ENCODE measurements at regions not wholly inside any gene's neighbourhood (a gene's known extent, or its start where the extent isn't known, plus 50 kb on each side); places are given as distances from the start of the nearest gene placed in this dataset.

- POLR2A ChIA-PET (ENCODE audit: unreplicated experiment): no interaction called here
- peak overlapping the region; percentile 27; the same call in 1 of the 2 replicates for H2BK120ac ChIP-seq (ENCODE audit: low read depth, low read length)
- H2AK9ac ChIP-seq (replicated peaks; ENCODE audit: low read depth, low read length, poor library complexity): no peak overlapping the region
- H3K79me1 ChIP-seq (ENCODE audit: low read depth in 1 of 2, low read length in 2 of 2): no peaks in the 10 kb centered on the region
- H4K8ac ChIP-seq (ENCODE audit: low read depth in 2 of 2, low read length in 2 of 2): no peak overlapping the region
- ATAC-seq (ENCODE audit: low read depth) (peak; percentile 69), DNase-seq (peak; percentile 8)
- in situ Hi-C loops (cut with MboI; ENCODE audit: low sequenced_read_pairs): no loop called here
- H3K4me2 ChIP-seq (ENCODE audit: low read depth, low read length): no peak overlapping the region
- no peak overlapping the region; the same call in 1 of the 2 replicates for H4K5ac ChIP-seq (ENCODE audit: low read depth, low read length)
- dilution Hi-C loops (cut with HindIII; ENCODE audit: low sequenced_read_pairs, unreplicated experiment): no loop called here
- no peaks in the 10 kb centered on the region for H4K20me1 ChIP-seq (ENCODE audit: insufficient read depth, low read length)
- H3K4me1 ChIP-seq (ENCODE audit: control insufficient read depth, insufficient read depth, low read length): peaks cover 5% of the 10 kb centered on the region
- TF ChIP-seq CHD1 (IDR thresholded peaks at IDR 0.05; ENCODE audit: low read depth, low read length) (no peak), ELK1 (IDR thresholded peaks at IDR 0.05; ENCODE audit: borderline replicate concordance, low read depth, low read length) (no peak), BHLHE40 (IDR thresholded peaks at IDR 0.05; ENCODE audit: low read depth, low read length) (no peak)
- peak overlapping the region; percentile 75; the same call in 1 of the 2 replicates for H3K27ac ChIP-seq (ENCODE audit: insufficient read depth, low read length)
- H4K91ac ChIP-seq (ENCODE audit: insufficient read depth, low read depth, low read length): no peak overlapping the region
- no peak overlapping the region for H3K9ac ChIP-seq (ENCODE audit: low read depth, low read length)
- no peak overlapping the region for H3K14ac ChIP-seq (replicated peaks; ENCODE audit: low read depth, low read length)
- H2AK5ac ChIP-seq (ENCODE audit: low read depth, low read length): no peak overlapping the region
- 0 out of 2 replicates have a peak overlapping the region, but pooled peaks have one; percentile 29 for H3K4ac ChIP-seq (ENCODE audit: low read depth, low read length)
- BruUV-seq (replicated peaks): no TSS peak
- H2BK5ac ChIP-seq (ENCODE audit: low read depth, low read length, poor library complexity, severe bottlenecking): no peak overlapping the region
- H3K9me1 ChIP-seq (ENCODE audit: insufficient read depth, low read length): peaks cover 5% of the 10 kb centered on the region
- H2BK20ac ChIP-seq (ENCODE audit: low read depth, low read length): no peak overlapping the region
- H3K27me3 ChIP-seq (ENCODE audit: control insufficient read depth, insufficient read depth, low read length): no peaks in the 10 kb centered on the region
- H3K18ac ChIP-seq (ENCODE audit: low read depth, low read length): 0 out of 2 replicates have a peak overlapping the region, but pooled peaks have one; percentile 28
- H2BK15ac ChIP-seq (ENCODE audit: low read depth, low read length): 0 out of 3 replicates have a peak overlapping the region, but pooled peaks have one; percentile 40
- H3K4me3 ChIP-seq (ENCODE audit: insufficient read depth, low read depth, low read length): no peak overlapping the region
- no CpG with 5 or more reads among the region's 1 CpG for WGBS, 2 experiments (ENCODE audit: extremely low coverage in 2 of 2, insufficient read length in 1 of 2)
- no peak overlapping the region for H3K56ac ChIP-seq (ENCODE audit: extremely low read depth, insufficient read depth, low read length)
- H3K9me3 ChIP-seq (ENCODE audit: control insufficient read depth, insufficient read depth, low read length): no peaks in the 10 kb centered on the region
- H3K36me3 ChIP-seq (ENCODE audit: control insufficient read depth, insufficient read depth, low read length): no peaks in the 10 kb centered on the region
- intact Hi-C loops (cut with micrococcal nuclease): no loop called here
- no peak overlapping the region for H2AFZ ChIP-seq (replicated peaks; ENCODE audit: low read length, poor library complexity)
- CTCF ChIA-PET: no interaction called here
- H3K23ac ChIP-seq (ENCODE audit: low read depth, low read length): no peak overlapping the region
These were observed 312.5 kb downstream of the LRIG3 start for GRCh38 chr12:58607805-58608204.
